Parathyroid adenoma (tissue), 2 donors: ENCODE measurements at regions not wholly inside any gene's neighbourhood (a gene's known extent, or its start where the extent isn't known, plus 50 kb on each side); places are given as distances from the start of the nearest gene placed in this dataset.

Experiments
- H2AFZ ChIP-seq: fragments of 300-600 bp; sonication (generic); one replicate; pipeline ENCODE4 v1.7.0; 2017; ENCODE audit warnings: antibody characterized with exemption, mild to moderate bottlenecking
- H3K27ac ChIP-seq: fragments of 300-600 bp; sonication (generic); one replicate; pipeline ENCODE4 v1.7.0; 2017
- H3K27me3 ChIP-seq: fragments of 300-600 bp; sonication (generic); one replicate; pipeline ENCODE4 v1.7.0; 2017; ENCODE audit warnings: low read length; ENCODE audit not compliant: control insufficient read depth, insufficient read depth
- H3K36me3 ChIP-seq: fragments of 300-600 bp; sonication (generic); one replicate; pipeline ENCODE4 v1.7.0; 2017; ENCODE audit warnings: low read length; ENCODE audit not compliant: control insufficient read depth, insufficient read depth
- H3K4me1 ChIP-seq: fragments of 300-600 bp; sonication (generic); one replicate; pipeline ENCODE4 v1.7.0; 2017; ENCODE audit warnings: control low read depth
- H3K4me2 ChIP-seq: fragments of 300-600 bp; sonication (generic); one replicate; pipeline ENCODE4 v1.7.0; 2017; ENCODE audit warnings: low read length
- H3K4me3 ChIP-seq: fragments of 300-600 bp; sonication (generic); one replicate; pipeline ENCODE4 v1.7.0; 2017; ENCODE audit warnings: low read depth, low read length
- H3K79me2 ChIP-seq: fragments of 300-600 bp; sonication (generic); one replicate; pipeline ENCODE4 v1.7.0; 2017; ENCODE audit warnings: control low read depth
- H3K9ac ChIP-seq: fragments of 300-600 bp; sonication (generic); one replicate; pipeline ENCODE4 v1.7.0; 2017; ENCODE audit warnings: mild to moderate bottlenecking
- H3K9me3 ChIP-seq: fragments of 300-600 bp; sonication (generic); one replicate; pipeline ENCODE4 v1.7.0; 2017; ENCODE audit warnings: low read length; ENCODE audit not compliant: control insufficient read depth
- CTCF ChIP-seq: fragments of 300-600 bp; sonication (generic); IDR thresholded peaks from one replicate; pipeline ENCODE4 v1.7.0; 2017; ENCODE audit warnings: antibody characterized with exemption, mild to moderate bottlenecking
- donor health status: primary hyperparathyroidism.

- Histone ChIP-seq H3K79me2 (no peaks in the 10 kb centered on the region), H3K27ac (no peak overlapping the region)
Observed at GRCh38 chr1:55987491-55988249, 591.7 kb downstream of the PLPP3 start.

GRCh38 chr1:55986003-55986402 is 593.4 kb downstream of the PLPP3 start:
- no peaks in the 10 kb centered on the region for H3K27me3 ChIP-seq
- H3K9ac ChIP-seq, result no peak overlapping the region
- no peak overlapping the region for H3K27ac ChIP-seq
- no peaks in the 10 kb centered on the region for H3K9me3 ChIP-seq
- no peaks in the 10 kb centered on the region for H3K36me3 ChIP-seq
- H2AFZ ChIP-seq, result no peak overlapping the region
- no peak overlapping the region for H3K4me2 ChIP-seq
- no peak for TF ChIP-seq CTCF
- H3K79me2 ChIP-seq, result no peaks in the 10 kb centered on the region
- H3K4me1 ChIP-seq, result no peaks in the 10 kb centered on the region
- H3K4me3 ChIP-seq, result no peak overlapping the region

More at GRCh38 chr1:55987491-55988249, 591.7 kb downstream of the PLPP3 start:
- Histone ChIP-seq H3K9me3 (no peaks in the 10 kb centered on the region), H2AFZ (no peak overlapping the region), H3K4me2 (no peak overlapping the region), H3K36me3 (no peaks in the 10 kb centered on the region), H3K4me1 (no peaks in the 10 kb centered on the region), H3K27me3 (no peaks in the 10 kb centered on the region), H3K9ac (no peak overlapping the region), H3K4me3 (no peak overlapping the region)
- TF ChIP-seq CTCF, result no peak

- Histone ChIP-seq H3K9ac (no peak overlapping the region), H3K79me2 (no peaks in the 10 kb centered on the region), H3K4me1 (no peaks in the 10 kb centered on the region), H3K27me3 (no peaks in the 10 kb centered on the region), H3K4me2 (no peak overlapping the region), H3K4me3 (no peak overlapping the region), H3K9me3 (peaks cover 5% of the 10 kb centered on the region), H2AFZ (no peak overlapping the region), H3K27ac (no peak overlapping the region), H3K36me3 (no peaks in the 10 kb centered on the region)
- no peak for TF ChIP-seq CTCF
Observed at GRCh38 chr1:55981010-55981650, 598.2 kb downstream of the PLPP3 start.

- Histone ChIP-seq H3K27ac (no peak overlapping the region), H3K9me3 (peaks cover 5% of the 10 kb centered on the region), H2AFZ (no peak overlapping the region), H3K4me1 (no peaks in the 10 kb centered on the region), H3K36me3 (no peaks in the 10 kb centered on the region), H3K4me3 (no peak overlapping the region), H3K9ac (no peak overlapping the region), H3K79me2 (no peaks in the 10 kb centered on the region), H3K4me2 (no peak overlapping the region), H3K27me3 (no peaks in the 10 kb centered on the region)
- no peak for TF ChIP-seq CTCF
Observed at GRCh38 chr1:55980582-55980981, 598.8 kb downstream of the PLPP3 start.
